ENCODE measurements at regions not wholly inside any gene's neighbourhood (a gene's known extent, or its start where the extent isn't known, plus 50 kb on each side); places are given as distances from the start of the nearest gene placed in this dataset.

- Histone ChIP-seq H3K4me2 (no peak overlapping the region), H3K27me3 (ENCODE audit: insufficient read depth) (no peaks in the 10 kb centered on the region), H4K20me1 (replicated peaks; ENCODE audit: insufficient read depth) (no peaks in the 10 kb centered on the region), H3K79me2 (replicated peaks; ENCODE audit: insufficient read depth) (no peaks in the 10 kb centered on the region), H3F3A (replicated peaks; ENCODE audit: low read depth) (no peaks in the 10 kb centered on the region), H3K36me3 (ENCODE audit: insufficient read depth) (no peaks in the 10 kb centered on the region), H3K27ac (ENCODE audit: low read depth) (no peak overlapping the region), H3K4me3 (no peak overlapping the region), H2AFZ (no peak overlapping the region), H3K4me1 (ENCODE audit: insufficient read depth) (no peaks in the 10 kb centered on the region), H3K9me2 (ENCODE audit: insufficient read depth) (peaks cover 30% of the 10 kb centered on the region)
- peaks cover 19% of the 10 kb centered on the region for H3K9me3 Mint-ChIP-seq
- peaks cover 3% of the 10 kb centered on the region for H3K27me3 Mint-ChIP-seq (ENCODE audit: insufficient read depth, low read depth, poor library complexity)
- no peak for DNase-seq (ENCODE audit: low spot score)
- H3K27ac Mint-ChIP-seq, result no peak overlapping the region
- H3K4me3 Mint-ChIP-seq, result no peak overlapping the region
- H3K36me3 Mint-ChIP-seq (ENCODE audit: low read depth), result peaks cover 3% of the 10 kb centered on the region; the same call in 2 of the 3 replicates
- TF ChIP-seq, protein P1, sequence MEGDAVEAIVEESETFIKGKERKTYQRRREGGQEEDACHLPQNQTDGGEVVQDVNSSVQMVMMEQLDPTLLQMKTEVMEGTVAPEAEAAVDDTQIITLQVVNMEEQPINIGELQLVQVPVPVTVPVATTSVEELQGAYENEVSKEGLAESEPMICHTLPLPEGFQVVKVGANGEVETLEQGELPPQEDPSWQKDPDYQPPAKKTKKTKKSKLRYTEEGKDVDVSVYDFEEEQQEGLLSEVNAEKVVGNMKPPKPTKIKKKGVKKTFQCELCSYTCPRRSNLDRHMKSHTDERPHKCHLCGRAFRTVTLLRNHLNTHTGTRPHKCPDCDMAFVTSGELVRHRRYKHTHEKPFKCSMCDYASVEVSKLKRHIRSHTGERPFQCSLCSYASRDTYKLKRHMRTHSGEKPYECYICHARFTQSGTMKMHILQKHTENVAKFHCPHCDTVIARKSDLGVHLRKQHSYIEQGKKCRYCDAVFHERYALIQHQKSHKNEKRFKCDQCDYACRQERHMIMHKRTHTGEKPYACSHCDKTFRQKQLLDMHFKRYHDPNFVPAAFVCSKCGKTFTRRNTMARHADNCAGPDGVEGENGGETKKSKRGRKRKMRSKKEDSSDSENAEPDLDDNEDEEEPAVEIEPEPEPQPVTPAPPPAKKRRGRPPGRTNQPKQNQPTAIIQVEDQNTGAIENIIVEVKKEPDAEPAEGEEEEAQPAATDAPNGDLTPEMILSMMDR (conservative IDR thresholded peaks at IDR 0.05; ENCODE audit: low read depth in 2 of 2), result peak in 1 of 2 experiments; percentile 37; a peak in 2 of 4 replicates
- no peak for TF ChIP-seq ZNF114 (CRISPR knock-in tag; IDR thresholded peaks at IDR 0.05)
- TF ChIP-seq ZNF331 (CRISPR knock-in tag; IDR thresholded peaks at IDR 0.05; ENCODE audit: low read depth), result no peak
- no peak for ATAC-seq
- peaks cover 10% of the 10 kb centered on the region for H3K4me1 Mint-ChIP-seq
Observed at GRCh38 chr12:30837595-30837994, 82.8 kb upstream of the CAPRIN2 start.

GRCh38 chr12:30836656-30837445, 82.1 kb upstream of the CAPRIN2 start:
- Histone ChIP-seq H3K4me3 (no peak overlapping the region), H3K4me1 (ENCODE audit: insufficient read depth) (no peaks in the 10 kb centered on the region), H2AFZ (no peak overlapping the region), H3K36me3 (ENCODE audit: insufficient read depth) (no peaks in the 10 kb centered on the region), H3K4me2 (no peak overlapping the region), H4K20me1 (replicated peaks; ENCODE audit: insufficient read depth) (no peaks in the 10 kb centered on the region), H3K79me2 (replicated peaks; ENCODE audit: insufficient read depth) (no peaks in the 10 kb centered on the region), H3F3A (replicated peaks; ENCODE audit: low read depth) (no peaks in the 10 kb centered on the region), H3K9me2 (ENCODE audit: insufficient read depth) (peaks cover 30% of the 10 kb centered on the region), H3K27me3 (ENCODE audit: insufficient read depth) (no peaks in the 10 kb centered on the region), H3K27ac (ENCODE audit: low read depth) (no peak overlapping the region)
- Mint-ChIP-seq H3K27me3 (ENCODE audit: insufficient read depth, low read depth, poor library complexity) (peaks cover 3% of the 10 kb centered on the region), H3K27ac (no peak overlapping the region), H3K4me3 (no peak overlapping the region), H3K9me3 (peaks cover 19% of the 10 kb centered on the region), H3K36me3 (ENCODE audit: low read depth) (peaks cover 3% of the 10 kb centered on the region; the same call in 2 of the 3 replicates), H3K4me1 (peaks cover 10% of the 10 kb centered on the region)
- ATAC-seq, result no peak
- TF ChIP-seq NANOG (IDR thresholded peaks at IDR 0.05; ENCODE audit: borderline replicate concordance) (no peak), ZNF462 (CRISPR knock-in tag; IDR thresholded peaks at IDR 0.05) (no peak), CREB1 (CRISPR knock-in tag; IDR thresholded peaks at IDR 0.05; ENCODE audit: low read depth) (no peak)
- no peak for DNase-seq (ENCODE audit: low spot score)
